GM10248 (cell line): ENCODE measurements at regions not wholly inside any gene's neighbourhood (a gene's known extent, or its start where the extent isn't known, plus 50 kb on each side); places are given as distances from the start of the nearest gene placed in this dataset.
"Not testable (repeated sequence)": the region's sequence is repeated elsewhere in the genome, so short reads cannot be mapped to it uniquely, and the experiment has no call there.

Experiments used
- CTCF ChIA-PET: fragments of 300-600 bp; sonication (Branson Sonifier 250); formaldehyde crosslinking; extraction: SDS; loops from one replicate; lab custom pipeline; 2021; ENCODE audit warnings: antibody characterized with exemption; lab: Yijun Ruan, JAX
- POLR2A ChIA-PET: fragments of 350-650 bp; sonication (Branson Sonifier 250); formaldehyde crosslinking; extraction: SDS; loops from one replicate; lab custom pipeline; 2020; ENCODE audit warnings: antibody characterized with exemption; lab: Yijun Ruan, JAX
- DNase-seq: peaks from one replicate; pipeline ENCODE4 v3.0.0; 2012; ENCODE audit errors: extremely low spot score
- CTCF ChIP-seq: IDR thresholded peaks from 2 replicates; pipeline ENCODE4 v1.5.1; 2012; ENCODE audit warnings: mild to moderate bottlenecking, low read depth; ENCODE audit errors: extremely low read depth, missing control alignments, control extremely low read depth

GRCh38 chr4:66376396-66376795 is 706.1 kb upstream of the EPHA5 start:
- no peak for TF ChIP-seq CTCF
- ChIA-PET CTCF (no interaction called here), POLR2A (no interaction called here)
- DNase-seq = no peak

- TF ChIP-seq CTCF = no peak
- POLR2A ChIA-PET = no interaction called here
- CTCF ChIA-PET = no interaction called here
- DNase-seq = no peak
These were observed 703.0 kb upstream of the EPHA5 start for GRCh38 chr4:66373268-66373667.

GRCh38 chr4:66372706-66373105 is 702.4 kb upstream of the EPHA5 start:
- TF ChIP-seq CTCF = no peak
- ChIA-PET CTCF (no interaction called here), POLR2A (no interaction called here)
- no peak for DNase-seq

- POLR2A ChIA-PET = no interaction called here
- CTCF ChIA-PET = no interaction called here
- no peak for TF ChIP-seq CTCF
- DNase-seq = no peak
These were observed 696.9 kb upstream of the EPHA5 start for GRCh38 chr4:66367043-66367660.

GRCh38 chr4:66360395-66360794 is 690.1 kb upstream of the EPHA5 start:
- DNase-seq, CTCF ChIA-PET, POLR2A ChIA-PET: not testable (repeated sequence)

GRCh38 chr4:66357316-66357715 is 687.0 kb upstream of the EPHA5 start:
- ChIA-PET POLR2A (no interaction called here), CTCF (no interaction called here)
- TF ChIP-seq CTCF = no peak
- no peak for DNase-seq

- ChIA-PET POLR2A (no interaction called here), CTCF (no interaction called here)
- no peak for TF ChIP-seq CTCF
- DNase-seq = no peak
These were observed 685.0 kb upstream of the EPHA5 start for GRCh38 chr4:66355328-66355727.
